PFSK-1 (cell line): ENCODE measurements at regions not wholly inside any gene's neighbourhood (a gene's known extent, or its start where the extent isn't known, plus 50 kb on each side); places are given as distances from the start of the nearest gene placed in this dataset.

Experiments
- POLR2AphosphoS5 ChIP-seq: IDR thresholded peaks from 2 replicates; pipeline ENCODE4 v1.6.1; 2012; ENCODE audit warnings: low read depth, mild to moderate bottlenecking, control low read depth, low read length, moderate library complexity
- REST ChIP-seq, 2 experiments: IDR thresholded peaks; 2 replicates each; pipeline versions ENCODE4 v1.6.1 to v1.8.0; 2011 to 2012; ENCODE audit warnings: low read depth in 2 of 2, low read length in 2 of 2, control low read depth in 1 of 2, inconsistent platforms in 1 of 2, mild to moderate bottlenecking in 1 of 2, moderate library complexity in 1 of 2; ENCODE audit not compliant: insufficient read depth in 1 of 2
- SIN3A ChIP-seq: IDR thresholded peaks from 2 replicates; pipeline ENCODE4 v1.6.1; 2012; ENCODE audit warnings: mild to moderate bottlenecking, low read length, moderate library complexity, borderline replicate concordance; ENCODE audit not compliant: insufficient read depth
- TAF1 ChIP-seq: IDR thresholded peaks from 2 replicates; pipeline ENCODE4 v1.6.1; 2012; ENCODE audit warnings: low read length, control low read depth, borderline replicate concordance; ENCODE audit not compliant: insufficient read depth

DNA sequence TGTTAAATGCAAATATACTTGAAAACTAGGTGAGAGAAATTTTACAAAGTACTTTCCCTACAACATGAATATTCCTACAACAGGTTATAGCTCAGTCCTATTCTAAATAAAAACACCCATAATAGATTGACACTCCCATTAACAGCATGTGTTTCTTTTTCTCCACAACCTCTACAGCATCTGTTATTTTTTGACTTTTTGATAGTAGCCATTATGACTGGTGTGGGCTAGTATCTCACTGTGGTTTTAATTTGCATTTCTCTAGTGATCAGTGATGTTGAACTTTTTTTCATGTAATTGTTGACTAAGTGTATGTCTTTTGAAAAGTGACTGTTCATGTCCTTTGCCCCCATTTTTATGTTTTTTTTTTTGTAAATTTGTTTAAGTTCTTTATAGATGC, 1506.1 kb upstream of the CDH9 start:
- TF ChIP-seq POLR2AphosphoS5 (no peak), TAF1 (no peak), REST (IDR thresholded peaks at IDR 0.05; ENCODE audit: insufficient read depth in 1 of 2, low read depth in 2 of 2, low read length in 2 of 2) (no peak), SIN3A (no peak)
